Esophagus mucosa (tissue), 1 donor: ENCODE measurements at regions not wholly inside any gene's neighbourhood (a gene's known extent, or its start where the extent isn't known, plus 50 kb on each side); places are given as distances from the start of the nearest gene placed in this dataset.

Experiments used
- ATAC-seq: fragments of 200-7000 bp; cut with Tn5 transposase; one replicate; pipeline ENCODE4 v1.9.1; 2020
- donor health status: DM: yes; HTN: yes; CAD: no.

DNA sequence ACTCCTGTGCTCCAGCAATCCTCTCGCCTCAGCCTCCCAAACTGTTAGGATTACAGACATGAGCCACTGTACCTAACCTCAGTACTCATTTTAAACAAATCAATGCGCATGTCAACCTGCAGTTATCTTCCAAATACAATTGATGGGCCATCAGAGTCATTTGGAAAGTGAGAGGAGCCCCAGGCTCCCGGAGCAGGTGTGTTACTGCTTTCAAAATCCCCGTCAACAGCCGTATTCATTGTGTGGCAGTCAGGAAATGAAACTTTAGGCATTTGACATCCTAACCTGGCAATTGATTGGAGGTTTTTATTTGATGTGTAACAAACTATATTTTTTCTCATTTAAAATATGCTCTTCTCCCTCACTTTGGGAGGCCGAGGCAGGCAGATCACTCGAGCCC, 623.6 kb upstream of the TENM3 start:
- ATAC-seq = no peak

DNA sequence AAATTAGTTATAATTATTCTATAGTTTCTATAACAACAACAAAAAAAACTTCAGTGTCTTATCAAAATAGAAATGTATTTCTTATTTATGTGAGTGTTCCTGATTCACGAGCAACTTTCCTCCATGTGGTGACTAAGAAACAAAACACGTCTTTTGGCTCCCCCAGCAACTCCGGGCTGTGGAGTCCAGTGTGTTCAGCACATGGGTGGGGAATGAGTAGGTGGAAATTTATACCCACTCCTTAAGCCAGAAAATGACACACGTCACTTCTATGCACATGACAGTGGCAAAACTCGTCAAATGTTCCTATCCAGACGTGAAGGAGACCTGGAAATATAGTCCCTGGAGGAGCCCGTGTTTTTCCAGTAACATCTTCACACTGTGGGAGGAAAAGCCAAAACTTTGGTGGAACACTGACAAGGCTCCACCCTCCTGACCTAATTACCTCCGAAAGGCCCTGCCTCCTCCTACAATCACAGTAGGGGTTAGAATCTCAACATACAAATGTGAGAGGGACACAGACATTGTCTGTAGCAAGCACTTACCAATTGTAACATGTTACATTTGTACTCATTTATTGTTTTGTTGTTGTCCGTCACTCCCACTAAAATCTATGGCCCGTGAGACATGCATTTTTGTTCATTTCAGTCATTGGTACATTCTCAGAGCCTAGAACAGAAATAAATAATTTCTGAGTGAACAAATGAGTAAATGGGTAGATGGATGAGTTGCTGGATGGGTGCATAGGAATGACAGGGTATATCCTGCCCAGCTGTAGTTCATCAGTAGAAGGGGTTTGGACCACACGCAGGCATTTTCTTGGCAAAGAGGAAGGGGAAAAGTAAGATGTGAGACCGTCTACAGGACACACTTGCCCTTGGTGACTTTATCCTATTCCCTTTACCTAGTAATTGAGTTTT, 605.8 kb upstream of the TENM3 start:
- ATAC-seq = no peak

GRCh38 chr4:181643466-181643865, 599.7 kb upstream of the TENM3 start:
- no peak for ATAC-seq

DNA sequence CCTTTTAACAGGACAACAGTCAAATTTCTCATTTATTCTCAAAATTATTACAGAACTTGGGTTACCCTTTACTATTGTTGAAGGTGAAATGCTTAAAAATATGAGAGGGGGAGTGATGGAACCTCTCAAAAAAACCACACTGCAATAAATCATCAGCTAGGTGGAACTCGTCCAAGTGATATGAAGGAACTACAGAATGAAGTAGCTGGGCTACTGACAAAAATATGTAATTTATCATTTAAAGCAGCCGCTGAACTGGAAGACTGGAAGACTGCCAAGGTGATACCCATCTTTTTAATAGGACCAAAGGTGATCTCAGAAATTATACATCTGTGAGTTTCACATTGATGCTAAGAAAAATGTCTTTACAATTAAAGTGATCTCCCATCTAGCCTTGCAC, 597.7 kb upstream of the TENM3 start:
- no peak for ATAC-seq

DNA sequence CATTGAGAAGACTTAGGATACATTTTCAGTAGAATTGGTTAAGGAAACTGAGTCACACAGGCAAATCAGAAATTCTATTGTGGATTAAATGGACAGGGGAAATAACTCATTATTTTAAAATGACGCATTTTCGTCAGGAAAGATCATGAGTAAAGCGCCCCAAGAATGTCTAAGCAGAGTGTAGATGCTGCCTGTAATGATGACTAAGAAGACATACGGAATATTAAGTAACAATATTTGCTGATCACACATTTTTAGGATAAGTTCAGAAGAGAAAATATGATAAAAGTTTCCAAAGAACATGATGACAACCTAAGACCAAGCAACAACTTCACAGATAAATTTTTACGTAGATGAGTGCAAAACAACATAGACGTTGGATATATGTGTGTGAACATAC, 596.3 kb upstream of the TENM3 start:
- ATAC-seq = no peak

DNA sequence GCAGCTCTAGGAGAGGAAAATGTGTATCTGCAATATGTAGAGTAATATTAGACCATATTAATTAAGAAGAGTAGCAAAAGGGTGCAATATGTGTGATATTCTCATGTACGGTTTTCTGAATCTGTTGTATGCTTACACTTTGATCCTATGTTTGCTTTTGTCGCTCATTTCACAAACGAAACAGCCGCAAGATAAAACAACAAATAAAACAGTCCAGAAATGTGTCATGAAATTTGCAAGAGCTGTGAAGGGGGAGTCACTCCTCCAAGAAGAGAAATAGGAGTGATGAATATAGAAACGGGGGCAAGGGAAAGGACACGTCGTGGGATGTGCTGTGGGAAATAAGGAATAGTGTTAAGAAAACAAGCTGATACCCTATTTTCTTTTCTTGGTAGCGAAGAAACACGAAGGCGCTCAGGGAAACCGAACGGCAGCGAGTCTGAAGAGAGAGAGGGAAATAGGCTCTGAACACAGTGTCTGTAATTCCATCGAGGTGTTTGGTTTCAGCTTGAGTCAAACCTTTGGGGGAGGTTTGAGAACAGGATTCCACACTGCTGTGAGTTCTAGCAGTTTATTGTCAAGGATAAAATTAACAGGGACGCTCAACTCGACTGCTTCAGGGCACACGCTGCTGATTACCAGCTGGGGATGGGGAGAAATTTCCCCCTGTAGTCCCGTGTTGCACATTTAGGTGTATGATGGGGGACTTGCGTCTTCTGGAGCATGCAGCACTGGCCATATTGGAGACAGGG, 595.6 kb upstream of the TENM3 start:
- ATAC-seq = no peak

DNA sequence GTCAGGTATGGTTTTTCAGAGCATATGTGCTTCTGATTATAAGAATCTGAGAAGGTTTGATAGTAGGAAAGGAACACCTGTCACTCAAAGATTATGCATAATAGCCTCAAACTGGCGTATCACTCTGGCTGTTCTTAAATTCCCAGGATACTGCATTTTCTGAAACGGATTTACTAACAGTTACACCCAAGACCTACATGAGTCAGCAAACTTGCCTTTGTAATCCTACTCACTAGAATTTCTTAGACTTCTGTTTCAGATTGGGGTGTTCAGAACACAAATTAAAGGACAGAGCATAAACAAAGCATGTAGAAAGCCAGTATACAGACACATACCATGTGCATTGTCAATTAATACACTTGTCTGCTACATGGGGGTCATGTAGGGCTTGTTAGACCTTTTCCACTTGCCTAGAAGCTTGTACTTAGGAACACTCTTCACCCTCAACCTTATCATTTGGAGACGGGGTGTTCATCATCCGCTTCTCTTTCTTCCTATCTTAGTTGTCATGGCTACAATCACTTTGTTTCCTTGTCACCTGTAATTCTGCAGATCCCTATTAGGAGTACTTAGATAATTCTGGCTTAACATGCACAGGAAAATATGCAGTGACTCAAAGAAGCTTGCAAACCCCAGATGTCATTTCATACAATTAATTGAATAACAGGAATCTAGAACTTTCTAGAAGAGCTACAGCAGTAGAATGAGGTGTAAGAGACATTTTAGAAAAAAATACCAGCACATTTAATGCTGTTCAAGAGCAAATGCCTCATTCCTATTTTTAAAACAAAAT, 593.0 kb upstream of the TENM3 start:
- no peak for ATAC-seq

DNA sequence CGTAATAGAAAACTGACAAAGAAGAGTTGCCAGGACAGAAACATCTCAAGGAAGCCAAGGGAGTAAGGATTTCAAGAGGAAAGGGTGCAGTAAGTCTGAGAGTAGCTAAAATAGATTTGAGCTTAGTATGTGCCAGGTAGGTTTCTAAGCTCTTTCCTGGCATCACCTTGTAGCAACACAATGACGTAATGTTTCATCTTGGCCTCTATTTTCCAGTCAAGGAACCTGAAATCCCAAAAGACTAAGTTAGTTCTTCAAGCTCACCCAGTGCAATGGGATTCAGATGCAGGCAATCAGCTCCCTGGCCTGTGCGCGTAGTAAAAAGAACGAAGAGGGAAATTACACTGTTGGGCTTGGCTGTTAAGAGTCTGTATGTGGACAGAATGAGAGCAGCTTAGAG, 586.5 kb upstream of the TENM3 start:
- no peak for ATAC-seq

- ATAC-seq = no peak
Measured at GRCh38 chr4:181659202-181659601, 584.0 kb upstream of the TENM3 start.

DNA sequence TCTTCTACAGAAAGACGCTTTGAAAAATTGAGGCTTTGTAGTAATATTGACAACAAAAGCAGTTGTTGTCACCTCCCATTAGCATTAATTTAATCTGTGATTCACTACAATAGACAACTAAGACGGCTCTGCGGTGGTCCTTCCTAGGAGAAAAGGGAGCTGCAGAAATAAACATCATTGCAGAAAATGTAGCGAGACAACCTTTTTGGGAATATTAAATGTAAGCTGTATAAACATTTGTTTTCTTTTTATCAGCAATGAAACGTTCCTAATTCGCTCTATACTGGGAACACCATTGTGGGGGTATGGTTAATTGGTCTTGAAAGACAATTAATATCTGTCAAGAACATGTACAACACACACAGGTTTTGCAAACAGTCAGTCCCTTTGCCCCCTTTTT, 583.3 kb upstream of the TENM3 start:
- no peak for ATAC-seq

- no peak for ATAC-seq
Measured at GRCh38 chr4:181661090-181661489, 582.1 kb upstream of the TENM3 start.

DNA sequence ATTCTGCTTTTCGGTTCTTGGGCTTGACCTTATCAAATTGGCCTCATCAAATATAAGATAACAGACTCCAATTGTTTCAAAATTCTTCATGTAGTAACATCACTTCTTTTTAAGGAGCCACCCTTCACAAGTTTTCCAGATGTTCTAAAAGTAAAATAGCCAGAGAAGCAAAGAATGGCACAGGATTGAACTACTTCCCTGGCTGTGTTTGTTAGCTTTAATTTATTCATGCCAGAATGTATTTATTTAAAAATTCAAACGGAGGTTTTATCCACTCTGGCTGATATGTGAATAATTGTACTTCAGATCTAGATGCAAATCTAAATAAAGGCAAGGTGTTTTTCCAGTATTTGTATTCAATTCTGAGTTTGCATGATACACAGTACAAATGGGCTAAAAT, 581.3 kb upstream of the TENM3 start:
- no peak for ATAC-seq

DNA sequence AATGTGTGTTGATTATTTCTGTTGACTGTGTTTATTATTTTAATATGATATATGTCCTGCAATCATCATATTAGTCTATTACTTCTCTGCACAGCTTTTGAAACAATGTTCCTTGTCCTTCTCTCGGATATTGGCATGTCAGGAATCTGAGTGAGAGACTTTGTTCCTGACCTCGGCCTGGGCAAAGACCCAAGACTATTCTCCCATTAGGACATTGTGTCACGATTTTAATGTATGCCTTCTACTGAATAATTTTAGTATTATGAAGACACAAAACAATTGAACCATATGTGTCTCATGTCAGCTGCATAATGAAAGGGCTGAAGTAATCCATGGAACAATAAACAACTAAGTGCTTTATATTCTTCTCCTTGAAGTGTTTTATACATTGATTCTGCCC, 580.8 kb upstream of the TENM3 start:
- no peak for ATAC-seq

GRCh38 chr4:181670506-181670905, 572.7 kb upstream of the TENM3 start:
- no peak for ATAC-seq

DNA sequence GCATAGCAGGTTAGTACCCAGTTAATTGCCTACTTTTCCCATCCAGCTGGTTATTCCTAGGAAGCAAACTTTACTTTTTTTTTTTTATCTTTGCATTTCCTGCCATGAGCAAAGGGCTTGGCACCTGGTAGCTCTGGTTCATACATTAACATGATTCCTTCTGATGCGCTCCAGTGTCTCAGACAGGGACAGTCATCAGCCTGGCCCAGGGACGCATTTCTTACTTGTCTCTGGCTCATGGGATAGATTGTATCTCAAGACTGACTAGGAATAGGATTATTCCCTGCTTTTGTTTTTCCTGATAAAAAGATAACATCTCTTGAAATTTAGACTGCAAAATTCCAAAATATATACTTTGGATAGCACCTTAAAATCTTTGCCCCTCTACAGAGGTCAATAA, 571.5 kb upstream of the TENM3 start:
- no peak for ATAC-seq

GRCh38 chr4:181672751-181673150, 570.5 kb upstream of the TENM3 start:
- no peak for ATAC-seq

DNA sequence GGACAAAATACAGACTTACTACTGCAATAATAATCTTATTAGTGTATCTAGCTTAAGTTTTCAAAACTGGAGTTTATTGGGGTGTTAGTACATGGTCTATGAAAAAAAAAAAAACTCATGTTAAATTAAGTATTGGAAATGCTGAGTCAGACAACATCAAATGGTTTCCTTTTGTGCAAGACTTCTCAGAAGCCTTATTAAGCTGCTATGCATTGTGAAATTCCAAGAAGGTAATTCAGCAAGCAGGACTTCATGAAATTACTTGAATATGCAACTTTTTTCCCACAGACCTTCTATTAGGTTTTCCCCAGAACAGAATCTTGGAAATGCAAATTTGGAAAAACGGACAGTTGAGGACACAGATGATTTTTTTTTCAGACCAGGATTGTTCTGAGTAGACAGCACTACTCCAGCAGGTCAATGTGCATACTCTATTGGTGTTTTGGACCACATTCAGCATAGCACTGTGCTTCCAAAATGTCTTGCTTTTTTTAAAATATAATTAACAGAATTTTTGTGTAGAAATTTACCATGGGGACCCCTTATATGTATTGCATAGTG, 568.8 kb upstream of the TENM3 start:
- peak; percentile 41 for ATAC-seq

DNA sequence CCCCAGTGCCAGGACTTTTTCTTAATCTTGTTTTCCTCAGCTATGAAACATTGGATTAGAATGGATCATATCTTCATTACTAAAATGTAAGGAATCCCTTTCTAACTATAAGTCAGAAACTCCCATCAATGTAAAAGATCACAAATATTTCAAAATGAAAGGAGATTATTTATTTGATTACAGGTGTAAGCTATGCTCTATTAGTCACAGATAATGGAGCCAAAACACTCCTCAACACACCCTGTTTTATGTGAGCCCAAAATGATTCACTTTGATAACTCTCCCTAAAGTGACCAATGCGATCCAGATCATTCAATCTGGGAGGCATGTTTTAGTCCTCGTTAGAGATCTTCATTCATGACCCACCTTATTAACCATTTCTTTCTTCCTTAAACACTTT, 566.7 kb upstream of the TENM3 start:
- peak; percentile 81 for ATAC-seq

DNA sequence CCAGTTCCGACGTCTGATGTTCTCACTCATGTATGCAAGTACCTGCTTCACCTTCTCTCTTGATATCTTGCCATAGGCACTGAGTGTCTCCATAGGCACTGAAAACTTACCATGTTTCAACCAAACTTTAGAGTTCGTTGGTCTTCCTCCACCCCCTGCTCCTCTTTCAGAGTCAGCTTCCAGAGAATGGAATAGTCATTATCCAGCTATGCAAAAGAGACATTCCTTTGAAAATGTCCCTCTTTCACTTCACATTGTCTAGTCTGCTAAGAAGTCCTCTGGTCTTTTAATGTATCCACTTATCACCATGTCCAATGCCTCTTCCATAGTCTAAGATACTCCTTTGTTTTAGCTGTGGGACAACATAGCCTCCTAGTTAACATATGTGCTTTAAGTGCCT, 566.0 kb upstream of the TENM3 start:
- no peak for ATAC-seq

- ATAC-seq = no peak
Measured at GRCh38 chr4:181677621-181678020, 565.6 kb upstream of the TENM3 start.

- ATAC-seq = no peak
Measured at GRCh38 chr4:181679754-181680153, 563.4 kb upstream of the TENM3 start.

DNA sequence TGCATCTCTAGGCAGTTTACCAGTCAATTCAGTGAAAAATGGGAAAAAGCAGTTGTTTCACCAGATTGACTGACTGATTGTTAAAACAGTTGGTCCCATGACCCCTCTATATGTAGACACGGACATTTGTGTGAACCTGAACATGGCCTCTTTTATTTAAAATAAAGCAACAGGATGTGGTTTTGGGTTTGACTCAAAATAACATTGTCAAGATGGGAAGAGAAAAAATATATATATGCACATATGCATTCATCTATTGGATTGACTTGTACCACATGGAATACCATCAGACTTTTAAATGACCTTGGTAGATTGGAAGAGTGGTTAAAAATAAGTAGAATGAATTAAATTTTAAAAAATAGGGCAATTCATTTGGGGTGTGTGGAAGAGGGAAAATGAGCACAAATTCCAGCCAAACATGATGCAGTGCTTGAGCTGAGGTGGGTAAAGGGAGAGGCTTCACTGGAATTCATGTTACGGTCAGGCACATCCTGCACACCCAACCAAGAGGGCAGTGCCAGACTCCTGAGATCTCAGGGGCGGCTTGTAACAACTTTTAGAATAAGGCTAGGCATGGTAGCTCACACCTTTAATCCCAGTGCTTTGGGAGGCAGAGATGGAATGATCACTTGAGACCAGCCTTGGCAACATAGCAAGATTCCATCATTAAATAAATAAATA, 560.7 kb upstream of the TENM3 start:
- ATAC-seq = no peak
